ENCODE measurements at regions not wholly inside any gene's neighbourhood (a gene's known extent, or its start where the extent isn't known, plus 50 kb on each side); places are given as distances from the start of the nearest gene placed in this dataset.

DNA sequence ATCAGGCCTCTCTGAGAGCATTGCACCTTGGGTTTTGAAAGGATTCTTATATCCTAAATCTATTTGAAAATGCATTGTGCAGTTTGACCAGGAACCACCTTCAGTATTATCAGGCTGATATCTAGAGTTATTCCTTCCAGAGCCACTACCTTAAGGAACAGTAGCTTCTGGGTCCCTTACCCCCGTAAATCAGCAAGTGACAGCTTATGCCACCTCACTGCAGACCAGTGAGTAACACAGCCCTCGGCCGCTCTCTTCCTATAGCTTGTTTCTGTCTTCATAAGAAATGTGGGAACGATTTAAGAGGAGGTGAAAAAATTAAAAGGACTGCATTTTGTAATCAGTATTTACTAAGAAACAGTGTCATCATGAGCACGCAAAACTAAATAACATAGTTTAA, 584.2 kb downstream of the GALR1 start:
- DNase-seq (ENCODE audit: low read depth, low spot score), result no peak

- no peak for DNase-seq (ENCODE audit: low read depth, low spot score)
Measured at GRCh38 chr18:77851802-77852201, 602.2 kb downstream of the GALR1 start.

GRCh38 chr18:77853859-77854258, 604.2 kb downstream of the GALR1 start:
- no peak for DNase-seq (ENCODE audit: low read depth, low spot score)

DNA sequence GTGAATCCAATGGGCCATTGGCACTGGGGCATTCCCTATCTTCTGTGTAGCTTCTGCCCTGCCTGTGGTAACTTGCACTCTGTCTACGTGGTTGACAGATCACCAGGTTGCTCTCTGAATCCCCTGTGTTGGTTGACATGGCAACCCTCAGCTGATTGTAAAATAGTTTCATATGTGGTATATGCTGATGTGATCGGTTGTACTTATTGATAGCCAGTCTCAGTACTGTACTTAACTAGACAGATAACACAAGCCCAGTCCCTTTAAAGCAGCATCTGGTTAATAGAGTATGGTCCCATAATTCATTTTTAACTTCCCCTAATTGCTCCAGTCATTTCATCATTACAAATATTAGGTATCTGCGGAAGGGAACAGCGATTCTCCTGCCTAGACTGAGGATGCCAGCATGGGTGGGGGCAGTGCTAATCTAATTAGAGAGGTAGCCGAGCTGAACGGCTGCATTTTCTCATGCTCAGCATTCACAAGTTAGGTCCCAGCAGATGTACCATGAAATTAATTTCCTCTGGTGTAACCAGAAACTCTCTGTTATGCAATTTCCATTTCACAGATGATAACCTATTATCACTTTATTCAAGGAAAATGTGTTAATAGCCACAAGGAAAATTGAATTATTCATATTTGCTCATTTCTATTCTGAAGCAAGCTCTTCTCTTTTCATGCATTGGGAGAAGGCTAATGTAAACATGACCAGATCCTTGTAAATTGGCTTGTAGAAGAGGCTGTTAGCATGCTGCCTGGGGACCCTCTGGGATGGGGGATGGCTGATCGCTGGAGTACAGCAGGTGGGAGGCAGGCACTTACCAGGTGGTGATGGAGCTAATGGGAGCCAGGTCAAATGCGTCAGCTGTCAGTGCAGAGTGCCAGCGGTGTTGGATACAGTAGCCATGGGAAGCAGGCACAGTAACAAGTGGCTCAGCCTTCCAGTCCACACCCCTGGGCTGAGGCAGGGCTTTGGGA, 608.3 kb downstream of the GALR1 start:
- no peak for DNase-seq (ENCODE audit: low read depth, low spot score)

- no peak for DNase-seq (ENCODE audit: low read depth, low spot score)
Measured at GRCh38 chr18:77859634-77860033, 610.0 kb downstream of the GALR1 start.

DNA sequence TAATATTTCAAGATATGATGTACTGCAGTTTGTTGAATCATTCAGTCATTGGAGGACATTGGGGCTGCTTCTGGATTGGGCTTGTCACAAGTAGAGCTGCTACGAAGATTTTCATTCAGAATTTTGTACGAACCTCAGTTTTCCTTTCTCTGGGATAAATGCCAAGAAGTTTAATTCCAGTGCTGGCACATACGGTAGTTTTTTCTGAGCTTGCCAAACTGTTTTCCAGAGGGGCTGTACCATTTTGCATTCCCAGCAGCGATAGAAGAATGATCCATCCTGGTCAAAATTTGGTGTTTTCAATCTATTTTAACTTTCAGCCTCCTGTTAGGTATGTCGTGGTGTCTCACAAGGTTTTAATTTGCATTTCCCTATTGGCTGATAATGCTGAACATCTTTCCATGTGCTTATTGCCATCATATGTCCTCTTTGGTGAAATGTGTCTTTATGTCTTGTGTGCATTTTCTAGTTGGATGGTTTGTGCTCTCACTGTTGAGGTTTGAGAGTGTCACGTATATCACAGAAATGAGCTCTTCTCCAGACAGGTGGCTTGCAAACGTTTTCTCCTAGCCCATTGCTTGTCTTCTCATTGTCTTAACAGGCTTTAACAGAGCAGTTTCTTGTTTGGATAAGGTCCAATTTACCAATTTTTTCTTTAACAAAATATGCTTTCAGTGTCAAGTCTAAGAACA, 612.6 kb downstream of the GALR1 start:
- no peak for DNase-seq (ENCODE audit: low read depth, low spot score)

- DNase-seq (ENCODE audit: low read depth, low spot score), result no peak
Measured at GRCh38 chr18:77865853-77866252, 616.2 kb downstream of the GALR1 start.

- DNase-seq (ENCODE audit: low read depth, low spot score), result no peak
Measured at GRCh38 chr18:77866351-77866750, 616.7 kb downstream of the GALR1 start.

DNA sequence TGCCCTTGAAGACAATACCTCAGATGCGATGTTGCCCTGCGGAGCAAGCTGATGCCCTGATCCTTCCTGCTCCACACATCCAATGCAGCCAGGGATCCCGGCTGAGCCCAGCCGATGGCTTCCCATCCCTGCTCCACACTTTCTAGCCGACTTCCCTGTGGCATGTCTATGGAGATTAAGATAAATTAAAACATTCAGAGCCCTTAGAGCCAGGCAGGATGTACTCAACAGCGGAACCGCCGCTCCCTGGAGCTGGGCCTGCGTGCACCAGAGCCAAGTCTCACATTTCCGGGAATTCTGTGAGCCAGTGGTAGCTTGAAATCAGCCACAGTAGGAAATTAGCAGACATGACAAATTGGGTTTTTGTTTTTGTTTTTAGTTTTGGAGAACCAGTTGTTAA, 620.6 kb downstream of the GALR1 start:
- DNase-seq (ENCODE audit: low read depth, low spot score), result no peak

- no peak for DNase-seq (ENCODE audit: low read depth, low spot score)
Measured at GRCh38 chr18:77870894-77871293, 621.2 kb downstream of the GALR1 start.

GRCh38 chr18:77872166-77872565, 622.5 kb downstream of the GALR1 start:
- no peak for DNase-seq (ENCODE audit: low read depth, low spot score)

DNA sequence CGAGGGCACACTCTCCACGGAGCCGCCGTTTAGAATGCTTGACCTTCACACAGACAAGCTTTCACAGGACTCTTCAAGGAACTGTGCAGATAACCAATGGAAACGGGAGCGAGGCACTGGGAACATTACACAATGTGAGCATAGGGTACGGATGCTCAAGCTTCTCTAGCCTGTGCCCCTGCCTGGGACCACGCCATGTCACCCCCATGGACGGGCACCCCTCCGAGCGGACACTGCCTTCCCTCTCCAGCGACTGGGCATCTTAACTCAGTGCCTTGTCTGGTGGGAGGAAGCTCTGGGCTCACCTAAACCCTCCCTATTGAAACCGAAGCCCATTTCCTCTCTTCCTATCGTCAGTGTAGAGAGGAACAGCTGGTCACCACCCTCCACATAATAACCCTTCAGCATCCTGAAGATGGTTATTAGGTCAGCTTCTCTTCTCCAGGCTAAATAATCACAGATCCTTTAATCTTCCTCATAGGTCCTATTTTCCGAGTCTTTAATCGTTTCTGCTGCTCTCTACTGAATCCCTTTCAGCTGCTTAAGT, 626.7 kb downstream of the GALR1 start:
- no peak for DNase-seq (ENCODE audit: low read depth, low spot score)

DNA sequence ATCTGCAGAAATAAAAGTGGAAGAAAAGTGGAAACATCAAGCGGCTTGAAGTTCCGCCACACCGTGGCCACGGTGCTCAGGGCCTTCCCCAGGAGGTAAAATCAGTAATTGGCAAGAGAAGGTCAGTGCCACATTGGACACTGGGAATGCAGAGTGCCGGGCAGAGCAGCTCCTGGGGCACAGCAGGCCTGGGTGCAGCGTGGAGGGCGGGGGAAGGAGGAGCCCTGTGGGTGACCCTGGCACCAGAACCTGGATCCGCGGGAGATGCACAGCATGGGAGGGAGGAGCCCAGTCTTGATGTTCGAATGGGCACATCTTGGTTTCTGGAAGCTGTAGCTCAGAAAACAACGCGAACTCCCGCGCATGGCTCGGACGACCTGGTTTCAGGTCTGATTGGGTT, 630.2 kb downstream of the GALR1 start:
- no peak for DNase-seq (ENCODE audit: low read depth, low spot score)

GRCh38 chr18:77884454-77884853, 634.8 kb downstream of the GALR1 start:
- DNase-seq (ENCODE audit: low read depth, low spot score), result no peak

DNA sequence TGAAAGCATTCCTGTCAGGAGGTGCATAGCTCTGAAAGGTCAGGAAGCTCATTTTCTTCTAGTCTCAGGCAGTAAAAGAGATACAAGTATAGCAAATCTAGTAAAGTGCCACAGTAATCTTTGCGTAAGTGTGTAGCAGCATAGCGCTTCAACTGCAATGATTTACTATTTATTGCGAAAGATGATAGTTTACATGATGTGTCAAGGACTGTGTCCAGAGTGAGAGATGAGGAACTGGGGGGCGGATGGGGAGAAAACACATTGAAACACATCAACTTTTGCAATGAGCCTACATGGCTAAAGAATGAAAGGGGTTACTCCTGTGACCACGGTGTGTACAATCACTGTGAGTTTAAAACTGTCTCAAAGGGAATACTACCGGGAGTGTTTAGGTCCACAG, 644.4 kb downstream of the GALR1 start:
- DNase-seq (ENCODE audit: low read depth, low spot score), result no peak

DNA sequence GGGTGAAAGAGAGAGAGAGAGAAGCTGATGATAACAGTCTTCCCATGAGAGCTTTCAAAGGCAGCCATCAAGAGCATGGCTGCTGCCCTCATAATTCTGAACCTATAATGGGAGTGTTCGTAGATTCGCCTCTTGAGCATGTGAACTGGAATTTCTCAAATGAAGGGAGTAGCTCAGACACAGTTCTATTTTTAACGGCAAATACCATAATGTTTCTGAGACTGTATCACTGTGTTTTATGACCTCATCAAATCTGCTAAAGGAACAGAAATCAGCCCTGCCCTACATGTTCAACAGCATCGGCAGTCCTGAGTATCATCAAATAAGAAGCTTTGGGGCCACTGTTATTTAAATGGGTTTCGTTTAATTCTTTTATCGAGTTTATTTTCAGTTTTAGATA, 645.6 kb downstream of the GALR1 start:
- no peak for DNase-seq (ENCODE audit: low read depth, low spot score)

GRCh38 chr18:77896586-77897252, 647.1 kb downstream of the GALR1 start:
- no peak for DNase-seq (ENCODE audit: low read depth, low spot score)

DNA sequence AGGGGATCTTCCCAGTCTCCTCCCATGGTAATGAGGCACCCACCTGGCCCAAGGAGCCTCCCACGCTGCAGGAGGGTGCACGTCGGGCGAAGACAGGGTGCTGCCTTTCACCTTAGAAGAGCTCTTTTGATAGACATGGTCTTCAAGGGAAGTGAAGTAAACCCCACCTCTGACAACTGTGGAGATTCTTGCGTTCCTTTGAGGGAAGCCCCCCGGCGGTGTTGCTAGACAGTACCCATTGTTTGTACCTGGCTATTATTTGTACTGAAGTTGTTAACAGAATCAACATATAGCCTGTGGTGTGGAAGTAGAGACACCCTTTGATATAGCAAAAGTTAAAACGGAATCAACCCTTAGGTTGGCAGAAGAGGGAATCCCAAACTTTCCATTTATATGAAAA, 648.0 kb downstream of the GALR1 start:
- peak; percentile 61 for DNase-seq (ENCODE audit: low read depth, low spot score)

DNA sequence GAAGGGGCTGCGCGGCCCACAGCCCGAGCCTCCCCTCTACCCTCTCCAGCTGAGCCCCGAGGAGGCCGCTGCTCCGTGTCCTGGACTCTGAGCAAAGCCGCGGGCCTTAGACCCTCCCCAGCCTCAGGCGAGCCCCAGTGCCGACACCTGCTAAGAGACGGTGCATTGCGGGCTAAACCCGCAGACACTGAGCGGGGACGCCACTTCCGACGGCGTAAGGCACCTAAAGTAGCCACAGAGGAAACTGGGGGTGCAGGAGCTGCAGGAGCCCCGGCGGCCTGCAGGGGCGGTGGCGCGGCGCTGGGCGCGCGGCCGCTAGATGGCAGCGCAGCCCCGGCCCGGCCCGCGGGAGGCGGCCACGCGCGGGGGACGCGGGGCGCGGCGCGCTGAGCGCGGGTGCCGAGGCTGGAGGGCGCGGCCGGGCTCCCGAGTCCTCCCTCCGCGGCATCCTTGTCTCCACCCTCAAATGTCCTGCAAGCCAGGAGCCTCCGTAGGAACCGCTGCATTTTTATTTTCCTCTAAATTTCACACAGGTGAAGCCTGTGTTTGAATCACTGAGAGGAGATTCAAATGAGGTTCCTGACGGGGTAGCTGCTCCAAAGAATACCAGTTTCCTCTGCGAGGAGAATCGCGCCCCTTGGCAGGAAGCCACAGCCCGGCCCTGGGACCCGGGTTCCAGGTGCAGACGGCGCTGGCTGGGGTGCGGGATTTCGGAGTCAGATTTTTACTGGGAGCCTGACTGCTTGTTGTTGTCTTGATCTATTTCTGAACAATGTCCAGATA, 650.5 kb downstream of the GALR1 start:
- peak; percentile 63 for DNase-seq (ENCODE audit: low read depth, low spot score)

GRCh38 chr18:77905011-77905410, 655.4 kb downstream of the GALR1 start:
- DNase-seq (ENCODE audit: low read depth, low spot score), result no peak

- no peak for DNase-seq (ENCODE audit: low read depth, low spot score)
Measured at GRCh38 chr18:77905449-77906055, 655.9 kb downstream of the GALR1 start.

All from ELF-1 (cell line).